ENCODE measurements at regions not wholly inside any gene's neighbourhood (a gene's known extent, or its start where the extent isn't known, plus 50 kb on each side); places are given as distances from the start of the nearest gene placed in this dataset.

DNA sequence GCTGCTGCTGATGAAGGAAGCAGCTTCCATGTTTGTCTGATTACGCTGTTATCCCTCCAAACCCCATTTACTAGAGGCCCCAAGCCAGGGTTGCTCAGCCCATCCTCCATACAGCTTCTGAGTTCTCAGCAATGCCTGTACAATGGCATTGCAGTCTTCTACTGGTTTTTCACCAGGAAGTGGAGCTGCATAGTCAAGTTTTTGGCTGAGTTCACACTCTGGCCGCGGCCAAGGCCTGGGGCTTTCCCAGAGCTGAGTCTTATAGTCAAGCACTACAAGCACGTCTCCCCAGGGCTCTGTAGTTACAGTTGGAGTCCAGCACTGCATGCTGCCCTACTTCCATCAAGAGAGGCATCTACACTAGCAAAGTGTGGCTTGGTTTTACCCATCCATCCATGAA is 182.5 kb downstream of the POU4F1 start:
- Histone ChIP-seq H3K4me1 (ENCODE audit: insufficient read depth, poor library complexity, severe bottlenecking) (no peaks in the 10 kb centered on the region), H3K9me3 (ENCODE audit: severe bottlenecking) (no peaks in the 10 kb centered on the region), H3K27ac (ENCODE audit: poor library complexity, severe bottlenecking) (no peak overlapping the region), H3K36me3 (ENCODE audit: low read depth) (no peaks in the 10 kb centered on the region), H3K27me3 (ENCODE audit: insufficient read depth, poor library complexity, severe bottlenecking) (no peaks in the 10 kb centered on the region), H3K4me3 (ENCODE audit: severe bottlenecking) (no peak overlapping the region)
- TF ChIP-seq, protein P1, sequence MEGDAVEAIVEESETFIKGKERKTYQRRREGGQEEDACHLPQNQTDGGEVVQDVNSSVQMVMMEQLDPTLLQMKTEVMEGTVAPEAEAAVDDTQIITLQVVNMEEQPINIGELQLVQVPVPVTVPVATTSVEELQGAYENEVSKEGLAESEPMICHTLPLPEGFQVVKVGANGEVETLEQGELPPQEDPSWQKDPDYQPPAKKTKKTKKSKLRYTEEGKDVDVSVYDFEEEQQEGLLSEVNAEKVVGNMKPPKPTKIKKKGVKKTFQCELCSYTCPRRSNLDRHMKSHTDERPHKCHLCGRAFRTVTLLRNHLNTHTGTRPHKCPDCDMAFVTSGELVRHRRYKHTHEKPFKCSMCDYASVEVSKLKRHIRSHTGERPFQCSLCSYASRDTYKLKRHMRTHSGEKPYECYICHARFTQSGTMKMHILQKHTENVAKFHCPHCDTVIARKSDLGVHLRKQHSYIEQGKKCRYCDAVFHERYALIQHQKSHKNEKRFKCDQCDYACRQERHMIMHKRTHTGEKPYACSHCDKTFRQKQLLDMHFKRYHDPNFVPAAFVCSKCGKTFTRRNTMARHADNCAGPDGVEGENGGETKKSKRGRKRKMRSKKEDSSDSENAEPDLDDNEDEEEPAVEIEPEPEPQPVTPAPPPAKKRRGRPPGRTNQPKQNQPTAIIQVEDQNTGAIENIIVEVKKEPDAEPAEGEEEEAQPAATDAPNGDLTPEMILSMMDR (IDR thresholded peaks at IDR 0.05; ENCODE audit: poor library complexity, severe bottlenecking), result no peak
- DNase-seq (ENCODE audit: low spot score) (no peak), ATAC-seq (ENCODE audit: low read depth) (no peak)

DNA sequence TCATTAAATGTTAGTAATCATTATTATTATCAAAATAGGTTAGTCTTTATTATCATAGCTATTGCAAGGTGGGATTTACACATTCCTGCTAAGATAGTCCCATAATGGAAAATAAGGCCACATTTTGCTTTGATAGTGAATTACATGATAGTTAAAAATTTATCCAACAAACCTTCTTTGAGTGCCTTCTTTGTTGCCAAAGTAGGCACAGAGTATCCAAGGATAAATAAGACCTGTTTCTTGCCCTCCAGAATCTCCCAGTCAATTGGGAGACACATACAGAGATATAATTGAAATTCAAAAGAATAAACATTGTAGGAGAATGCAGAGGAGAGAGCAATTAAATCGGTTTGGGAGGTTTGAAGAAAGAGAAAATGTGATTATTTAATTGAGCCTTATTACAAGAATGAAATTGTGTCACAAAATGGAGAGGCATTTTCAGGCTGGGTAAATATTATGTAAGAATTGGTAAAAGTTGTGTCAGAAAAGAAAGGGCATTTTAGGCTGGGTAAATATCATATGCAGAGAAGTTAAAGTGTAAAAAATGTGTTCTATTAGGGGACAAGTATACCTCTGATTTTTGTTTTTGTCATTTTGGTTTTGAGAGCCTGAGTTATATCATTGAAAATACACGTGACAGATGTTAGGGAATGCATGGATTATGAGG is 189.3 kb downstream of the POU4F1 start:
- H3K27me3 ChIP-seq (ENCODE audit: insufficient read depth, poor library complexity, severe bottlenecking), result peaks cover 4% of the 10 kb centered on the region
- no peak for DNase-seq (ENCODE audit: low spot score)
- no peaks in the 10 kb centered on the region for H3K36me3 ChIP-seq (ENCODE audit: low read depth)
- no peak overlapping the region for H3K4me3 ChIP-seq (ENCODE audit: severe bottlenecking)
- no peaks in the 10 kb centered on the region for H3K4me1 ChIP-seq (ENCODE audit: insufficient read depth, poor library complexity, severe bottlenecking)
- no peak overlapping the region for H3K27ac ChIP-seq (ENCODE audit: poor library complexity, severe bottlenecking)
- no peaks in the 10 kb centered on the region for H3K9me3 ChIP-seq (ENCODE audit: severe bottlenecking)
- TF ChIP-seq, protein P1 (IDR thresholded peaks at IDR 0.05; ENCODE audit: poor library complexity, severe bottlenecking), result no peak
- no peak for ATAC-seq (ENCODE audit: low read depth)

DNA sequence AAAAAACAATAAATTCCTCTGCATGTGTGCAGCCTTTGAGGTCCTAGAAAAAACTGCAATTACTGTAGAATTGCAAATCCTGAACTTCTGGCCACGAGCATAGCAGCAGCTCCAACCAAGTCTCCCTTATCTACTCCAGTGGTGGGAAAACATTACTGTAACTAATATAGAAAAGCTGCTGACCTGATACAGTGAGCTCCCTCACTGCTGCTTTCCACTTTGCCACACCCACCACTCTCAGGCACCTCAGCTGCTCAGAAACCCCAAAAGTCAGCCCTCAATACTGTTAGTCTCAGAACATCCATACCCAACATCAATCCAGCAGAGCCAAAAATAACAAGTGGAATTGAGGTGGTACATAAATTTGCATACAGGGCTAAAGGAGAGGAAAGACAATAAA is 192.5 kb downstream of the POU4F1 start:
- Histone ChIP-seq H3K27ac (ENCODE audit: poor library complexity, severe bottlenecking) (no peak overlapping the region), H3K9me3 (ENCODE audit: severe bottlenecking) (no peaks in the 10 kb centered on the region), H3K27me3 (ENCODE audit: insufficient read depth, poor library complexity, severe bottlenecking) (peaks cover 8% of the 10 kb centered on the region), H3K4me1 (ENCODE audit: insufficient read depth, poor library complexity, severe bottlenecking) (no peaks in the 10 kb centered on the region), H3K4me3 (ENCODE audit: severe bottlenecking) (no peak overlapping the region), H3K36me3 (ENCODE audit: low read depth) (no peaks in the 10 kb centered on the region)
- TF ChIP-seq, protein P1 (IDR thresholded peaks at IDR 0.05; ENCODE audit: poor library complexity, severe bottlenecking), result no peak
- ATAC-seq (ENCODE audit: low read depth) (no peak), DNase-seq (ENCODE audit: low spot score) (no peak)

DNA sequence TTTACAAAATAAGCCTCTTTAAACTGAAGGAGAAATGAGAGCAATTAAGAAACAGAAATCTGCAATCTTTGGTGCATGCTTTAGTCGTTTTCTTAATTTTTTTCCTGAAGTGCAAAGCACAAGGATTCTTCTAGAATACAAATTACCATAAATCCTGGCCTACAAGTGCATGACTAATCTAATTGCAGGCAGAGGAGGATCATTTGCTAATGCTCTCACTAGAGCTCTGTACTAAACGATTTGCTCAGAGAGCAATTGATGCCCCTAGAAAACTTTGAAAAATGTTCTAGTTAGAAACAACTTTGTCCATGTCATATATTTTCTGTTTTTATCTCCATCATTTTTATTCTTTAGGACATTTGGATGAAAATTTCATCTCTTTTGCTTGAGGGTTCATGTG is 193.2 kb downstream of the POU4F1 start:
- H3K27me3 ChIP-seq (ENCODE audit: insufficient read depth, poor library complexity, severe bottlenecking), result peaks cover 8% of the 10 kb centered on the region

DNA sequence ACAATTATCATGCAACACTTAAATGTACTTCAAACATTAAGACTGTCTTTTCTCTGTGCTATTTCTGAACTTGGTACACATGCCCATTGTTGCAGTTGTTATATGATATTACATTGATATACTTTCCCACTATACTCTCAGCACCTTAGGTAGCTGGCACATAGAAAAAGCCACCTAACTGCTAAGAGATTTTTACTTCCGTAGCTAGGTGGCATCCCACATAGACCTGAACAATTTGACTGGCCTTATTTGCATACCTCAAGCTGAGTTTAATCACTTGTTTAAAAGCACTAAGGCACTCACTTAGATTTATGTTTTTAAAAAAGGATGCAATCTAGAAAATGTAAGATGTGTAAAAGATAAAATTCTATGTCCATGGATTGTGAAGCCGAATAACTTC is 194.2 kb downstream of the POU4F1 start:
- no peak overlapping the region for H3K4me3 ChIP-seq (ENCODE audit: severe bottlenecking)
- no peak for ATAC-seq (ENCODE audit: low read depth)

More for the DNA sequence above, 193.2 kb downstream of the POU4F1 start:
- no peak overlapping the region for H3K27ac ChIP-seq (ENCODE audit: poor library complexity, severe bottlenecking)
- TF ChIP-seq, protein P1 (IDR thresholded peaks at IDR 0.05; ENCODE audit: poor library complexity, severe bottlenecking), result no peak
- H3K4me3 ChIP-seq (ENCODE audit: severe bottlenecking), result no peak overlapping the region
- no peaks in the 10 kb centered on the region for H3K36me3 ChIP-seq (ENCODE audit: low read depth)
- no peaks in the 10 kb centered on the region for H3K4me1 ChIP-seq (ENCODE audit: insufficient read depth, poor library complexity, severe bottlenecking)
- no peak for DNase-seq (ENCODE audit: low spot score)
- no peak for ATAC-seq (ENCODE audit: low read depth)
- H3K9me3 ChIP-seq (ENCODE audit: severe bottlenecking), result no peaks in the 10 kb centered on the region

More for the DNA sequence above, 194.2 kb downstream of the POU4F1 start:
- Histone ChIP-seq H3K4me1 (ENCODE audit: insufficient read depth, poor library complexity, severe bottlenecking) (no peaks in the 10 kb centered on the region), H3K27me3 (ENCODE audit: insufficient read depth, poor library complexity, severe bottlenecking) (peaks cover 8% of the 10 kb centered on the region), H3K27ac (ENCODE audit: poor library complexity, severe bottlenecking) (no peak overlapping the region), H3K9me3 (ENCODE audit: severe bottlenecking) (no peaks in the 10 kb centered on the region), H3K36me3 (ENCODE audit: low read depth) (no peaks in the 10 kb centered on the region)
- TF ChIP-seq, protein P1 (IDR thresholded peaks at IDR 0.05; ENCODE audit: poor library complexity, severe bottlenecking), result no peak
- no peak for DNase-seq (ENCODE audit: low spot score)

Data from RWPE2 (cell line).